IMR-90 (cell line): ENCODE measurements at regions not wholly inside any gene's neighbourhood (a gene's known extent, or its start where the extent isn't known, plus 50 kb on each side); places are given as distances from the start of the nearest gene placed in this dataset.

ENCODE experiments used
- ATAC-seq: fragments of 200-7000 bp; cut with Tn5 transposase; 2 replicates; pipeline ENCODE4 v1.9.1; 2020; ENCODE audit warnings: low read depth, mild to moderate bottlenecking, moderate library complexity
- BruUV-seq: library from RNA; stranded (reverse); fragments of 400-500 nt; replicated peaks from 2 replicates; lab custom pipeline; 2021; lab: Mats Ljungman, UMichigan
- CTCF ChIA-PET: fragments of 300-600 bp; formaldehyde crosslinking; extraction: SDS; loops from one replicate; lab custom pipeline; 2021; ENCODE audit warnings: antibody characterized with exemption; lab: Yijun Ruan, JAX
- POLR2A ChIA-PET: fragments of 300-600 bp; sonication (Branson Sonifier 250); formaldehyde crosslinking; loops from one replicate; lab custom pipeline; 2022; ENCODE audit warnings: antibody characterized with exemption; ENCODE audit not compliant: unreplicated experiment; lab: Charles Lee
- DNase-seq: peaks from one replicate; pipeline ENCODE4 v3.0.0; 2013
- H2AFZ ChIP-seq: replicated peaks from 2 replicates; pipeline ENCODE3; 2013; ENCODE audit warnings: low read length, mild to moderate bottlenecking; ENCODE audit not compliant: poor library complexity
- H2AK5ac ChIP-seq: 2 replicates; pipeline ENCODE4 v1.6.1; 2013; ENCODE audit warnings: low read depth, low read length, inconsistent platforms
- H2AK9ac ChIP-seq: replicated peaks from 2 replicates; pipeline ENCODE3; 2013; ENCODE audit warnings: mild to moderate bottlenecking, low read depth, low read length, moderate library complexity; ENCODE audit not compliant: poor library complexity
- H2BK120ac ChIP-seq: 2 replicates; pipeline ENCODE4 v1.6.1; 2013; ENCODE audit warnings: low read depth, low read length, inconsistent platforms
- H2BK15ac ChIP-seq: 3 replicates; pipeline ENCODE4 v1.6.1; 2013; ENCODE audit warnings: low read depth, low read length, inconsistent platforms
- H2BK20ac ChIP-seq: 2 replicates; pipeline ENCODE4 v1.6.1; 2013; ENCODE audit warnings: low read depth, mild to moderate bottlenecking, inconsistent platforms, low read length, moderate library complexity
- H2BK5ac ChIP-seq: 2 replicates; pipeline ENCODE4 v1.6.1; 2013; ENCODE audit warnings: mild to moderate bottlenecking, low read depth, low read length, inconsistent platforms; ENCODE audit not compliant: poor library complexity, severe bottlenecking
- H3K14ac ChIP-seq: replicated peaks from 2 replicates; pipeline ENCODE4 v1.6.1; 2013; ENCODE audit warnings: low read depth, low read length, inconsistent platforms
- H3K18ac ChIP-seq: 2 replicates; pipeline ENCODE4 v1.6.1; 2013; ENCODE audit warnings: low read depth, low read length, control low read depth
- H3K23ac ChIP-seq: 2 replicates; pipeline ENCODE4 v1.6.1; 2013; ENCODE audit warnings: low read depth, low read length, inconsistent platforms
- H3K27ac ChIP-seq: 2 replicates; pipeline ENCODE4 v1.5.1; 2013; ENCODE audit warnings: mild to moderate bottlenecking, control low read depth, low read length; ENCODE audit not compliant: insufficient read depth
- H3K27me3 ChIP-seq: 2 replicates; pipeline ENCODE4 v1.6.1; 2013; ENCODE audit warnings: low read length; ENCODE audit not compliant: control insufficient read depth, insufficient read depth
- H3K36me3 ChIP-seq: 2 replicates; pipeline ENCODE4 v1.6.1; 2013; ENCODE audit warnings: low read length, mixed read lengths; ENCODE audit not compliant: control insufficient read depth, insufficient read depth
- H3K4ac ChIP-seq: 2 replicates; pipeline ENCODE4 v1.6.1; 2013; ENCODE audit warnings: low read depth, low read length, inconsistent platforms
- H3K4me1 ChIP-seq: 2 replicates; pipeline ENCODE4 v1.6.1; 2013; ENCODE audit warnings: low read length, mixed read lengths; ENCODE audit not compliant: control insufficient read depth, insufficient read depth
- H3K4me2 ChIP-seq: 2 replicates; pipeline ENCODE4 v1.6.1; 2013; ENCODE audit warnings: low read depth, mild to moderate bottlenecking, control low read depth, low read length, moderate library complexity
- H3K4me3 ChIP-seq: 2 replicates; pipeline ENCODE4 v1.5.1; 2013; ENCODE audit warnings: low read depth, mild to moderate bottlenecking, control low read depth, low read length, moderate library complexity; ENCODE audit not compliant: insufficient read depth
- H3K56ac ChIP-seq: 2 replicates; pipeline ENCODE4 v1.6.1; 2013; ENCODE audit warnings: low read length, inconsistent platforms; ENCODE audit not compliant: insufficient read depth; ENCODE audit errors: extremely low read depth
- H3K79me1 ChIP-seq, 2 experiments: 2 replicates each; pipeline ENCODE4 v1.6.1; 2013; ENCODE audit warnings: low read length in 2 of 2, inconsistent platforms in 1 of 2, low read depth in 1 of 2
- H3K9ac ChIP-seq: 2 replicates; pipeline ENCODE4 v1.6.1; 2013; ENCODE audit warnings: low read depth, low read length, control low read depth
- H3K9me1 ChIP-seq: 2 replicates; pipeline ENCODE4 v1.6.1; 2013; ENCODE audit warnings: low read length, inconsistent platforms; ENCODE audit not compliant: insufficient read depth
- H3K9me3 ChIP-seq: 2 replicates; pipeline ENCODE4 v1.6.1; 2013; ENCODE audit warnings: low read length; ENCODE audit not compliant: control insufficient read depth, insufficient read depth
- H4K20me1 ChIP-seq: 2 replicates; pipeline ENCODE4 v1.6.1; 2013; ENCODE audit warnings: low read length, inconsistent platforms; ENCODE audit not compliant: insufficient read depth
- H4K5ac ChIP-seq: 2 replicates; pipeline ENCODE4 v1.6.1; 2013; ENCODE audit warnings: mild to moderate bottlenecking, low read depth, low read length, control low read depth
- H4K8ac ChIP-seq, 2 experiments: 2 replicates each; pipeline ENCODE4 v1.6.1; 2013; ENCODE audit warnings: low read depth in 2 of 2, low read length in 2 of 2, control low read depth in 1 of 2, inconsistent platforms in 1 of 2
- H4K91ac ChIP-seq: 2 replicates; pipeline ENCODE4 v1.6.1; 2013; ENCODE audit warnings: low read depth, low read length, inconsistent platforms; ENCODE audit not compliant: insufficient read depth
- BHLHE40 ChIP-seq: fragments of 150-350 bp; IDR thresholded peaks from 2 replicates; pipeline ENCODE4 v1.6.1; 2016; ENCODE audit warnings: mild to moderate bottlenecking, low read depth, low read length
- CEBPB ChIP-seq: IDR thresholded peaks from 2 replicates; pipeline ENCODE4 v1.6.1; 2012; ENCODE audit warnings: low read depth, low read length, improper control_type of control experiment
- CHD1 ChIP-seq: IDR thresholded peaks from 2 replicates; pipeline ENCODE4 v1.6.1; 2012; ENCODE audit warnings: low read depth, low read length, improper control_type of control experiment
- CTCF ChIP-seq: conservative IDR thresholded peaks from 2 replicates; pipeline ENCODE4 v1.5.1; 2012; ENCODE audit warnings: mild to moderate bottlenecking, low read depth, low read length, improper control_type of control experiment
- ELK1 ChIP-seq: fragments of 150-350 bp; IDR thresholded peaks from 2 replicates; pipeline ENCODE4 v1.6.1; 2016; ENCODE audit warnings: low read depth, mild to moderate bottlenecking, low read length, moderate library complexity, borderline replicate concordance
- FOS ChIP-seq: fragments of 150-350 bp; IDR thresholded peaks from 2 replicates; pipeline ENCODE4 v1.6.1; 2016; ENCODE audit warnings: low read depth, low read length
- MAFK ChIP-seq: IDR thresholded peaks from 2 replicates; pipeline ENCODE4 v1.6.1; 2012; ENCODE audit warnings: low read depth, low read length, improper control_type of control experiment
- MAZ ChIP-seq: IDR thresholded peaks from 2 replicates; pipeline ENCODE4 v1.6.1; 2012; ENCODE audit warnings: low read depth, mild to moderate bottlenecking, low read length, improper control_type of control experiment, moderate library complexity, borderline replicate concordance
- MXI1 ChIP-seq: IDR thresholded peaks from 2 replicates; pipeline ENCODE4 v1.6.1; 2012; ENCODE audit warnings: low read depth, mild to moderate bottlenecking, low read length, moderate library complexity, borderline replicate concordance
- NFE2L2 ChIP-seq: fragments of 150-350 bp; IDR thresholded peaks from 2 replicates; pipeline ENCODE4 v1.6.1; 2016; ENCODE audit warnings: low read depth, mild to moderate bottlenecking, low read length
- POLR2A ChIP-seq: IDR thresholded peaks from 2 replicates; pipeline ENCODE4 v1.6.1; 2012; ENCODE audit warnings: mild to moderate bottlenecking, low read depth, low read length
- RAD21 ChIP-seq: IDR thresholded peaks from 2 replicates; pipeline ENCODE4 v1.6.1; 2012; ENCODE audit warnings: low read length, improper control_type of control experiment
- RCOR1 ChIP-seq: IDR thresholded peaks from 2 replicates; pipeline ENCODE4 v1.6.1; 2012; ENCODE audit warnings: mild to moderate bottlenecking, low read length, improper control_type of control experiment; ENCODE audit not compliant: insufficient replicate concordance
- RFX5 ChIP-seq: IDR thresholded peaks from 2 replicates; pipeline ENCODE4 v1.8.0; 2012; ENCODE audit warnings: low read depth, mild to moderate bottlenecking, low read length, moderate library complexity
- SMC3 ChIP-seq: fragments of 150-350 bp; IDR thresholded peaks from 2 replicates; pipeline ENCODE4 v1.6.1; 2016; ENCODE audit warnings: low read depth, mild to moderate bottlenecking, antibody characterized with exemption, low read length, moderate library complexity
- USF2 ChIP-seq: fragments of 150-350 bp; IDR thresholded peaks from 2 replicates; pipeline ENCODE4 v1.6.1; 2017; ENCODE audit warnings: mild to moderate bottlenecking, antibody characterized with exemption, low read length, low read depth
- WGBS, 2 experiments: methylation state at CpG; one replicate each; pipeline versions ENCODE4 v1.1.5 to v1.1.7; 2013; ENCODE audit warnings: missing lambda C conversion rate in 2 of 2; ENCODE audit not compliant: insufficient read length in 1 of 2; ENCODE audit errors: extremely low coverage in 2 of 2; 5-methylcytosine and 5-hydroxymethylcytosine counted together
- dilution Hi-C: fragments of 300-500 bp; cut with HindIII; formaldehyde crosslinking; loops from one replicate; pipeline ENCODE4 v1.14.3; 2018; ENCODE audit warnings: low sequenced_read_pairs; ENCODE audit not compliant: unreplicated experiment
- in situ Hi-C: fragments of 300-500 bp; cut with MboI; formaldehyde crosslinking; loops from 3 replicates; pipeline ENCODE4 v1.14.3; 2019; ENCODE audit warnings: low sequenced_read_pairs, inconsistent platforms, mixed read lengths
- intact Hi-C: fragments of 100-400 bp; cut with micrococcal nuclease; formaldehyde crosslinking; loops from 2 replicates; pipeline ENCODE4 v1.10.0; 2022

GRCh38 chr6:71721642-71722041 is 164.7 kb upstream of the RIMS1 start:
- no peak overlapping the region for H2BK15ac ChIP-seq
- no peak for ATAC-seq
- no peak overlapping the region for H2AK5ac ChIP-seq
- H4K8ac ChIP-seq = no peak overlapping the region
- H4K20me1 ChIP-seq = no peaks in the 10 kb centered on the region
- no peak overlapping the region for H4K5ac ChIP-seq
- no peak overlapping the region for H2AK9ac ChIP-seq
- H3K18ac ChIP-seq = no peak overlapping the region
- intact Hi-C loops (no loop called here), dilution Hi-C loops (no loop called here), in situ Hi-C loops (no loop called here)
- no peak overlapping the region for H3K14ac ChIP-seq
- DNase-seq = peak; percentile 12
- H3K56ac ChIP-seq = no peak overlapping the region
- no TSS peak for BruUV-seq
- no peak overlapping the region for H2BK120ac ChIP-seq
- H2AFZ ChIP-seq = no peak overlapping the region
- ChIA-PET CTCF (no interaction called here), POLR2A (no interaction called here)
- H3K4me1 ChIP-seq = no peaks in the 10 kb centered on the region
- no peak overlapping the region for H2BK5ac ChIP-seq
- no peak overlapping the region for H3K4me3 ChIP-seq
- H3K27ac ChIP-seq = no peak overlapping the region
- H3K4ac ChIP-seq = no peak overlapping the region
- no peak overlapping the region for H4K91ac ChIP-seq
- H3K9me1 ChIP-seq = no peaks in the 10 kb centered on the region
- H3K4me2 ChIP-seq = no peak overlapping the region
- H3K79me1 ChIP-seq = no peaks in the 10 kb centered on the region
- no CpG with 5 or more reads among the region's 1 CpG for WGBS, 2 experiments
- no peak overlapping the region for H3K23ac ChIP-seq
- no peaks in the 10 kb centered on the region for H3K27me3 ChIP-seq
- H3K9me3 ChIP-seq = no peaks in the 10 kb centered on the region
- no peak overlapping the region for H3K9ac ChIP-seq
- no peaks in the 10 kb centered on the region for H3K36me3 ChIP-seq
- H2BK20ac ChIP-seq = no peak overlapping the region
- TF ChIP-seq CEBPB = no peak
- no peak for TF ChIP-seq RFX5
- TF ChIP-seq POLR2A = no peak
- no peak for TF ChIP-seq CHD1
- TF ChIP-seq BHLHE40 = no peak
- no peak for TF ChIP-seq RAD21
- TF ChIP-seq USF2 = no peak
- TF ChIP-seq ELK1 = no peak
- no peak for TF ChIP-seq FOS
- no peak for TF ChIP-seq MXI1
- TF ChIP-seq NFE2L2 = no peak
- no peak for TF ChIP-seq CTCF
- TF ChIP-seq RCOR1 = no peak
- TF ChIP-seq MAFK = no peak
- no peak for TF ChIP-seq MAZ
- no peak for TF ChIP-seq SMC3
